Epithelial cell of prostate (primary cell): ENCODE measurements at regions not wholly inside any gene's neighbourhood (a gene's known extent, or its start where the extent isn't known, plus 50 kb on each side); places are given as distances from the start of the nearest gene placed in this dataset.

Experiments used
- DNase-seq: peaks from one replicate; pipeline ENCODE4 v3.0.0-alpha.2; 2011; ENCODE audit warnings: low read depth, low spot score
- H3K27ac ChIP-seq: fragments of 450-650 bp; 2 replicates; pipeline ENCODE4 v1.5.1; 2017; ENCODE audit warnings: mild to moderate bottlenecking

DNA sequence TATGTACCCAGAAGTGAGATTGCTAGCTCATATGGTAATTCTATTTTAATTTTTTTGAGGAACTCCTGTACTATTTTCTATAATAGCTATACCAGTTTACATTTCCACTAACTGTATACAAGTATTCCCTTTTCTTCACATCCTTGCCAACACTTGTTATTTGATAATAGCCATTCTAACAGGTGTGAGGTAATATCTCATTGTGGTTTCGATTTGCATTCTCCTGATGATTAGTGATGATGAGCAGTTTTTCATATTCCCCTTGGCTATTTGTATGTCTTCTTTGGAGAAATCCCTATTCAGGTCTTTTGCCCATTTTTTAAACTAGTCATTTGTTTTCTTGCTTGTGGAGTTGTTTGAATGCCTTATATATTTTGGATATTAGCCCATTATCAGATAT lies 121.3 kb downstream of the BBS10 start:
- DNase-seq, result no peak
- no peak overlapping the region for H3K27ac ChIP-seq

DNA sequence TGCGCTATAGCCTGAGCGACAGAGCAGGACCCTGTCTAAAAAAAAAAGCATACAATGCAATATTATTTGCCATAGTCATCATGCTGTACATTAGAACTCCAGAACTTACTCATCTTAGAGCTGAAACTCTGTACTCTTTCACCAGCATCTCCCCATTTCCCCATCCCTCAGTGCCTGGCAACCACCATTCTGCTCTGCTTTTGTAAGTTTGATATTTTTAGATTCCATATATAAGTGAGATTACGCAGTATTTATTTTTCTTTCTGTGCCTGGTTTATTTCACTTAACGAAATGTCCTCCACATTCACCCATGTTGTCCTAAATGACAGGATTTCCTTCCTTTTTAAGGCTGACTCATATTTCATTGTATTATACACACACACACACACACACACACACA lies 121.8 kb downstream of the BBS10 start:
- no peak overlapping the region for H3K27ac ChIP-seq
- no peak for DNase-seq

DNA sequence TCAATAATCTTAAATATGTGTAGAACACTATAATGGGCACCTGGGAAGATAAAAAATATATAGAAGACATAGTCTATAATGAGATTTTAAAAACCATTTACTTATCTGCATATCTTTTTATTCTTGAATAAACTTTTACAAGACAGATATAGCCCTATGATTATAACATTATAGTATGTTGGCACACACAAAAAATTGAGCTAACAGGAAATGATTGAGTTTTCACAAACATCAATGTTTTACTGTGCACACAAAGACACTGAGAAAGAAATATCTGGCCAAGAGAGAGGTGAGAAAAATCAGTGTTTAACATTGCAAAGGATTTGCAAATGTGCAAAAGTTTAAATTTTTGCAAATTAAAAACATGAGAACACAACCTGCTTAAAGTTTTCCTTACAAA lies 124.3 kb downstream of the BBS10 start:
- DNase-seq, result no peak
- H3K27ac ChIP-seq, result no peak overlapping the region

DNA sequence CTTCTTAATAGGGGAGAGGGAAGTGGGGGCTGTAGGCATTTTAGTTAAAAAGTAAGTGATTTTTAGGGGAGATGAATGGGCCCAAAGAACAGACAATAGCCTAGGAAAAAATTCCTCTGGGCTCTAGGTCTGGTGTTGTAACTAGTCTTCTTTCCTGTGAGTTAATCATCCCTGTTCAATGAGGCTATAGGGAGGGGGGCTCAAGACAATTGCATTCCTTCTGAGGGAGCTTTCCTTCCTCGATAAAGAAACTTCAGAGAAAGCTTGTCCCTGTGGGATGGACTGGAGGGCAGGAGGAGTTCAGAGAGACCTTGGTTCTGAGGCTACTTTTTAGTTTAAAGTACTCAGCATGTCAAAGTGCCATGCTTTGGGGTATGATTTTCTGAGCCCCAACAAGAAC lies 127.2 kb downstream of the BBS10 start:
- DNase-seq, result no peak
- no peak overlapping the region for H3K27ac ChIP-seq

DNA sequence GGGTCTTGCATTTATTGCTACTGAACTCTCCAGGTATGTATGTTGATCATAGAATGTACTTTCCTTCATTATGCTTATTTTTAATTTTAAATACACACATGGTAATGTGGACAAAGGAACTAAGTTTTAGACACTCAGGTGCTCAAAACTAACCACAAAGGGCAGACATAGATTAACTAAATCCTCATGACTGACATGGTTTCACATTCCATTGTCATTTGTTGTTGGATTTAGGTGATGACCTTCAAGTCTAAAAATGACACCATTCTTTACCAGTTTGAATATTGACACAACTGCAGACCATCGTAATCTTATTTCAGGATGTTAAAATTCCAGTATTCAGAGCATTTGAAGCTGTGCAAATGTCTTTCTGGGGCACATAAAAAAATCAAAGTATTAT lies 128.4 kb downstream of the BBS10 start:
- H3K27ac ChIP-seq, result peak overlapping the region; percentile 25
- DNase-seq, result no peak

DNA sequence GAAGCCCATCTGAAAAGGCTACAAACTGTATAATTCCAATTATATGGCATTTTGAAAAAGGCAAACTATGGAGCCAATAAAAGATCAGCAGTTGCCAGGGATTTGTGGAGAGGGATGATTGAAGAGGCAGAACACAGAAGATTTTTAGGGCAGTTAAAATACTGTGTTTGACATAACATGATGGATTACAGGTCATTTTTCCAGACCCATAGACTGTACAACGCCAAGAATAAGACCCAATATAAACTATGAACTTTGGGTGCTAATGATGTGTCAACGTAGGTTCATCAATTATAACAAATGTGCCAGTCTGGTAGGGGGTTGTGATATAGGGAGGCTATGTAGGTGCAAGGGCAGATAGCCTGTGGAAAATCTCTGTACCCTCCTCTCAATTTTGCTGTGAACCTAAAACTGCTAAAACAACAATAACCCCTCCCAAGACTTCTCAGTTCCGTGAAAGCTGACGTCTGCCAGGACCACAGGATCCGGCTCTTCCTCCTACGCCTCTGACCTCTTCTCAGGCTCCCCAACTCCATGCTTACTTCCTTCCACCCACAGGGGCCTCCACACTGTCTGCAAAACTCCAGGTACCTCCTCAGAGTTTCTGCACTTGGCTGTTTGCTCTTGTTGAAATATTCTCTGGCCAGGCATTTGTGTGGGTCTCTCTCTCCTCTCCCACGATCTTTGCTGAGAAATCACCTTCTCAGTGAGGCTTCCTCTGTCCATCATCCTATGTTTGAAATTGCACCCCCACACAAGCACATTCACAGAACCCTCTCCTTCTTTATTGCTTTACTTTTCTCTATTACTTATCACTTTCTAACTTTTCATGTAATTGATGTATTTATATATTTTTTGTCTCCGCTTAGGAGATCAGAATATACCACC lies 131.4 kb downstream of the BBS10 start:
- no peak for DNase-seq
- H3K27ac ChIP-seq, result no peak overlapping the region

DNA sequence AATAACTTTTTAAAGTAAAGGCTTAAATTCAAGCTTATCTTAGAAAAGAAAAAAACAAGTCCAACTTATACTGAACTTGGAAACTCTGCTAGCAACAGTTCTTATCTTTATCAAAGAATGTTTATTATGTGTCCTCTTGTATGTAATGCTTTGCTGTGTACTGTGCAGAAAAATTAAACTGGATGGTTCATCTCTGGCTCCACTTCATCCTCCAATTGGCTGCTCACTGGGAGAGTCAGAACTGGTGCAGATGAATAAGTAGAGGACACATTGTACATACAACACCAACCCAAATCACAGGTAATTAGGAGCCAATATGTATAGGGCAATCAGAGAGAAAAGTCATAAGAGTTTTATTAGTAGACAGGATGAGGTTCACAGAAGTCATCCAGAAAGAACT lies 123.6 kb upstream of the NAP1L1 start:
- no peak overlapping the region for H3K27ac ChIP-seq
- DNase-seq, result no peak

DNA sequence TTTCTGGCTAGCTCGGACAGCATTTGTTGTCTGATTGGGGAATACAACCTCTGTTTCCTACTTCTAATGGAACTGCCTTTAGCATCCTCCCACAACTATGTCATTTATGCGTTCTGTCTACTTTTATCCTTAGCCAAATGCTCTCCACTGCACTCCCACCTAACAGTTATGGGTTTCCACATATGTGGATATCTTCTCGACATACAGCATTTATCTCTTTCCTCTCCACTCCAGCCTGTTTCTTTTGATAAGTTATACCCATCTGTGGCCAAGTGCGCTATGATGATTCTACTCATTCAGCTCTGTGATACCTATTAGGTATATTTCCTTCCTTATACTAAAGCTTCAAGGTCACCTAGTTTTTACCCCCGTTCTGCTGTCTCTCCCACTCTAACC lies 122.2 kb upstream of the NAP1L1 start:
- H3K27ac ChIP-seq, result no peak overlapping the region
- DNase-seq, result no peak

DNA sequence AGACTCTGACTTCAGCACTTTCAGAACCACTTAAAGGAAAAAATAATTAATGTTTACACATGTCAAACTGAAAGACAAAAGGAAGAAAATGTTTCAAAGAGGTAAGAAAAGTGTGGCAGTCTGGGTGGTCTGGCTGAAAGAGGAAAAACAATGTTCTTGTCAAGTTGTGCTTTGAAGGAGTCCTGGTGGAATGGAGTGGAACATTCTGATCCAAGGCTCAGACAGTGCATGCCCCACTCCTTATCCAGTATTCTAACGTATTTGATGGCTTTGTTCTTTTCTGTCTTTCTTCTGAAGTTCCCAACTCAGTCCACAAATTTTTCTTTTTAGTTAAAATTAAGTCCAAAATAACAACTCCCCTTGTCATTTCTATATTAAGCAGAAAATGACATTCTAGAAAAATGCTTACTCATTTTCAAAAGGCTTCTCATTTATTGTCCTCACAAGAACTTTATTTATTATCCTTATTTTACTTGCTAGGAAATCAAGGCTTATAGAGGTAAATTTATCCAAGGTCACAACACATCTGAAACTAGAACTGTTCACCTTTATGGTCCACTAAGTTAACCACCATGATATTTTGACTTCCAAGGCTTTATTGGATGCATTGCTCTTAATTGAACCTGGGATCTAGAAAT lies 121.7 kb upstream of the NAP1L1 start:
- DNase-seq, result no peak
- H3K27ac ChIP-seq, result no peak overlapping the region

DNA sequence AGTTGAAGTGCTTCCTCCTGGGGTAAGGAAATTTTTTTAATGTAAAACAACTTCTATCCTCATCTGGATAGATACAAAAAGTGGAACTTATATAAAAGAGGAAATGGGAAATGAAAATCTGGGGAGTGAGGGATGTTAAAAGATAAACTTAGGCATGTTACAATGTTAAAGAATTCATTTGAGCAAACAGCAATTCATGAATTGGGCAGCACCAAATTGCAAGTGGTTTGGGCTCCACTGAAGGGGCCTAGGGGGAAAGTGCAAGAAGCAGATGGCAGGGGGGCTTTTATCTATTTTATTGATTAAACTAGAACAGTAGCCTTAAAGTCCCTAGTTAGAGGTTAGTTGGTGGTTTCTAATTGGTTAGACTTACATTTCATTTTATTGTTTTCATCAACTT lies 118.1 kb upstream of the NAP1L1 start:
- H3K27ac ChIP-seq, result no peak overlapping the region
- DNase-seq, result no peak

DNA sequence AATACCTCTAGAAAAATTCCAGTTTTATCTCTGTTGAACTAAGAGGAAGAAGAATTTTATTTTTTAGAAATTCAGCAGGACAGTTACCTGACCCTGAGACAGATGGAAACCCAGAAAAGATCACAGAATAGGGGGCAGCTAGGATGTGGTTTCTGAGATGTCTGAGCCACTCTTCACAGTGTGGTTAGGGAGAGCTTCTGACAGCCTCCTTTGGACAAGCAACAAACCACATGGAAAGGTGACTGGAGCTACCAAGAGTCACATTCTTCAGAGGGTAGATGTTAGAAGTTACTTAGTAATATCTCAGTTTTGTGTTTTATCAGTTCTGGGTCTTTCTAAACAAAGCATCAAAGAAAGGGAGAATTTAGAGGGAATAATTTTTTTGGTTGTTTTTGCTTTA lies 117.3 kb upstream of the NAP1L1 start:
- H3K27ac ChIP-seq, result no peak overlapping the region
- DNase-seq, result no peak

DNA sequence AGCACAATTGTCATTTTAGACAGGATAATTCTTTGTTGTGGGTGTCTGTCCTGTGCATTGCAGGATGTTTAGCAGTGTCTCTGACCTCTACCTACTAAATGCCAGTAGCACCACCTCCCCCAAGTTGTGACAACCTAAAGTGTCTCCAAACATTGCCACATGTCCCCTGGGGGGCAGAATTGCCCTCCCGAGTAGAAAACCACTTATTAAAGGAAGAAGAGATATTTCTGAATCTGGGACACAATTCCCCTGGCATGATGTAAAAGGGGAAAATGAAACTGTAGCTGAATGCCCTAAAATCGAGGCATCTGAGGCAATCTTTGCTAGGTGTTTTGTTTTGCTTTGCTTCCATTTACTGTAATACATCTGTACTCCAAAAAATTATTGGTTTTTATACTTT lies 116.8 kb upstream of the NAP1L1 start:
- no peak for DNase-seq

DNA sequence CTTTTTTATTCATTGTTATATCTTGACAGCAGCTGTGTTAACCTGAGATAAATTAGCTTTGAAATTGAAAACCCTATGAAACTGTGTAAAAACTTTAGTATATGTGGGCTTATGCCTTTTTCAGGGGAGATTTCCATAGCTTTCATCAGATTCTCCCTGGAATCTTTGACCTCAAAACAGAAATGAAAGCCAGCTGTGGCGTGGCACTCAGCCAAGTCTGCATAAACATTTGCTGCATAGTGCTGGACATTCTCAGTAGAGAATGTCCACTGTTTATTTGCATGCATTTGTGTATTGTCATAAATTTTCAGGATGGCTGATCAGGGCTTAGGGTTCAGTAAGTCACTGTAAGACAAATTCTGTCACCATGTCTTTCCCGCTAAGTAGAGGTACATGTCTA lies 115.3 kb upstream of the NAP1L1 start:
- no peak for DNase-seq
- no peak overlapping the region for H3K27ac ChIP-seq

More for the DNA sequence above, 116.8 kb upstream of the NAP1L1 start:
- no peak overlapping the region for H3K27ac ChIP-seq

DNA sequence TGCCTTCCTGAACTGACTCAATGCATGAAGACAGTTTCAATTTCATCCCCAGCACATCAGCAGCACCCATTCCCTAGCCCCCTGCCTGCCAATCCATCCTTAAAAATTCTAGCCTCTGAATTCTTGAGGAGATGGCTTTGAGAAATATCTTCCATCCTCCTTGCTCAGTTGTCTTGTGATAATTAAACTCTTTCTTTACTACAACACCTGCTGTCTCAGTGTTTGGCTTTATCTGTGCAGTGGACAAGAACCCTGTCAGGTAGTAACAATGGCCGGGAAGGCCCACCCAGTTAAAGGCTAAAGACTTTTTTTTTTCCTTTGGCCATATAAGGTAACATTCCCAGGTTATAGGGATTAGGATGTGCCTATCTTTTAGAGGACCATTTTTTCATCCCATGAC lies 114.4 kb upstream of the NAP1L1 start:
- DNase-seq, result no peak
- no peak overlapping the region for H3K27ac ChIP-seq

DNA sequence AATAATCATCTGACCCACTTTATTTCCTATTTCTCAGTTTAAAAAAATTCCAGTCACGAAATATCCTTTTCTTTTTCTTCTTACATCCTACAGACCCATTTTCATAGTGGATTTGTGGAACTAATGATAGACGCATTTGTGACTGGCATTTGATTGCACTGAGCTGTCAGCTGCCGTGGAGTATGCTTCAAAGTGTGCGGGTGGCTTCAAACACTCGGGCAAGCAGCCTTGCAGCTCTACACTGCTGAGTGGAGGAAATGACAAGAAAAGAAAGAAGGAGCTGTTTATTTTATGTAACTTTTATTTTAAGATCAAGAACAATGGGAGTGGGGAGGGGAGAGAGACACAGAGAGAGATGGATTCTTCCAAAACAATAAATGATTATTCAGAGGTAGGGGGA lies 112.8 kb upstream of the NAP1L1 start:
- no peak overlapping the region for H3K27ac ChIP-seq
- DNase-seq, result no peak

DNA sequence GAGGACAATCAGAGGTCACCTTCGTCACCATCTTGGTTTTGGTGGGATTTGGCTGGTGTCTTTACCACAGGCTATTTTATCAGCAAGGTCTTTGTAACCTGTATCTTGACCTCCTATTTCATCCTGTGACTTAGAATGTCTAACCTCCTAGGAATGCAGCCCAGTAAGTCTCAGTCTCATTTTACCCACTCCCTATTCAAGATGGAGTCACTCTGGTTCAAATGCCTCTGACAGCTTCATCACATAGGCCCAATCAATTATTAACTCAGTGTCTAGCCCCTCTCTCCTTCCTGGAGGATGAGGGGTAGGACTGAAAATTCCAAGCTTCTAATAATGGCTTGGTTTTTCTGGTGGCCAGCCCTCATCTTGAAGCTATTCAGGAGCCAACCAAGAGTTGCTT lies 111.4 kb upstream of the NAP1L1 start:
- DNase-seq, result no peak
- no peak overlapping the region for H3K27ac ChIP-seq

DNA sequence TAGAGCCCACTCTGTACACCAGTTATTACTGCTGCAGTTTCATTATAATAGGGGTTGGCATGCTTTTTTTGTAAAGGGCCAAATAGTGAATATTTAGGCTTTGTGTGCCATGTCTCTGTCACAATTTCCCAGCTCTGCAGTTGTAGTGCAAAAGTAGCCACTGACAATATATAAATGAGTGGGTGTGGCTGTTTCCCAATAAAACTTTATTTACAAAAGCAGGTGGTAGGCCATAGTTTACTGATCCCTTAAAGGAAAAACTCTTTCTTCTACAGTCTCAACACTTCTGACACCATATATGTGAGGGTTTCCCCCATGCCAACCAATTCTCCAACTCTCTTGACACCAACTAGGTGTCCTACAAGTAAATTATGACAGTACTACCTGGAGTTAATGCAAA lies 110.2 kb upstream of the NAP1L1 start:
- no peak for DNase-seq
- no peak overlapping the region for H3K27ac ChIP-seq

DNA sequence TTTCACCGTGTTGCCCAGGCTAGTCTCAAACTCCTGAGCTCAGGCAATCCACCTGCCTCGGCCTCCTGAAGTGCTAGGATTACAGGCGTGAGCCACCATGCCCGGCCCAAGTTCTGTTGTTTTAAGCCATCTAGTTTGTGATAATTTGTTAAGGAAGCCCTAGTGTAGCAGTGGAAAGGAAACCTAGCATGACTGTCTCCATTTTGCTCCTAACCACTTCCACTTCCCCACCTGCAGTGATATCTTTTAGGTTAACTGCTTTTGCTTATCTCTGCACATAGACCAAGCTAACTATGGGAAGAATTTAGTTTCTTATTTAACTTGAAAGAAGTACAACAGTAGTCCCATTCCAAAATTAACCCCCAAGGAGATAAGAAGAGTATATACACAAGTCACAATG lies 109.5 kb upstream of the NAP1L1 start:
- DNase-seq, result no peak
- H3K27ac ChIP-seq, result no peak overlapping the region

DNA sequence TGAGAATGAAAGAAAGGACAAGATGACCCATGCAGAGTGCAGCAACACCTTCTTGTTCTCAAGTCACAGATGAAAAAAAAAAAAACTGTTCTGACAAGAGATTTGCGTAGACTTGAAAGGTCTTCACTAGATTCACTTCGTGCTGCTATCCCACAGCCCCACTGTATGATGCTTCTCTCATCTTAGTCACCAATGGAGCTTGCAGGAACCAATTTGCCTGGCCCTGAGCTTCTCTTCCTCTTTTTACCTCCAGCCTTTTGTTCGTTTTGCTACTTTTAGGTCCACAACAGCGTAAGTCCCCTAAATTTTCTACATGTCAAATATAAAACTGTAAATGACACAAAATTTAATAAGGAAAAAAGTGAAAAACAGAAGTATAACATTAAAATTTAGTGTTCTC lies 107.9 kb upstream of the NAP1L1 start:
- H3K27ac ChIP-seq, result no peak overlapping the region
- no peak for DNase-seq

DNA sequence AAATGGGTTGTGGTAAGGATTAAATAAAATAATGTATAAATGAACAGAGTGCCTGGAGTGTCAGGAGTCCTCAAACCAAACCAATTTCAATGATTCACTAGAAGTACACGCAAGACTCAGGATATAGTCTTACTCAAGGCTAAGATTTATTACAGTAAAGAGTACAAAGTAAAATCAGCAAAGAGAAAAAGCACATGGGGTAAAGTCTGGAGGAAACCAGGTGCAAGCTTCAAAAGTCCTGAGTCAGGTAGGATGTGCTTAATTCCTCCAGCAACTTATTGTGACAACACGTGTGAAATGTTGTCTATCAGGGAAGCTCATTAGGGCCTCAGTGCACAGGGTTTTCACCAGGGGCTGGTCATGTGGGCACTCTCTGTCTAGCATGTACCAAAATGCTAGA lies 105.8 kb upstream of the NAP1L1 start:
- DNase-seq, result no peak
- no peak overlapping the region for H3K27ac ChIP-seq

DNA sequence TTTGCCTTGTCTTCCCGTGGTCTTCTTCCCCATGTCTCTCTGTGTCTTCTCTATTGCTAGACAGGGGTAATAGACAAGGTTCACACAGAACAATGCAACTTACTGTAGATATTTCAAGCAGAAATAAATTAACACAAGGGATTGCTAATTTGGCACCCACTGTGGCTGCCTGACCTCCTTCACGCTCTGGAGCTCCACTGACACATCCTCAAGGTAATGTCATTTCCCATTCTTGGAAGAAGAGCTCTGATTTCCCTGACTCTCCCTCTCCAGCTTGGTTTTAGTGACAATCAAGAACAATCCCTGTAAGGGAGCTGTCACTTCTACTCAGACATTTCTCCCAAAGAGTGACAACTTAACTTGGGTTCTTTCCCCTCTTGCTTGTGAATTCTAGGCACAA lies 105.4 kb upstream of the NAP1L1 start:
- no peak for DNase-seq
- no peak overlapping the region for H3K27ac ChIP-seq

DNA sequence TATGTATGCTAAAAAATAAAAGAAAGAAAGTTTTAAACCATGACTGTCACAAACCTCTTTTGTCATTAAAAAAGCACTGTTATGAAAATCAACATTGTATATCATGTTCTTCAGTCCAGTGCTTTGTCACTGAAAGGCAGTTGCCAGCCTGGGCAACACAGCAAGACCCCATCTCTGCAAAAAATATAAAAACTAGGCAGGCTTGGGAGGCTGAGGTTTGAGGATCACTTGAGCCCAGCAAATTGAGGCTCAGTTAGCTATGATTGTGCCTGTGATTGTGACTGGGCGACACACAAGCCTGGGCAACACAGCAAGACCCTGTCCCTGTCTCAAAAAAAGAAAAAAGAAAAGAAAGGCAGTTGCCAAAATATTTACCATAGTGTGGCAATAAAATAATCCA lies 102.7 kb upstream of the NAP1L1 start:
- no peak for DNase-seq
- H3K27ac ChIP-seq, result no peak overlapping the region
